ENCODE measurements at regions not wholly inside any gene's neighbourhood (a gene's known extent, or its start where the extent isn't known, plus 50 kb on each side); places are given as distances from the start of the nearest gene placed in this dataset.
A peak's percentile ranks its signal among the peaks of the same experiment; 100 is the strongest.

- DNase-seq = peak in 1 of 3 donors; percentile 1
Observed at GRCh38 chr18:54717673-54718407, 110.4 kb upstream of the RAB27B start.

GRCh38 chr18:54718408-54718773 lies 109.9 kb upstream of the RAB27B start:
- DNase-seq = no peak

GRCh38 chr18:54720620-54721019 lies 107.7 kb upstream of the RAB27B start:
- no peak for DNase-seq

- DNase-seq = no peak
Observed at GRCh38 chr18:54726143-54726542, 102.1 kb upstream of the RAB27B start.

- peak; percentile 2 to 22 (median 19) for DNase-seq
Observed at GRCh38 chr18:54734059-54734458, 94.2 kb upstream of the RAB27B start.

GRCh38 chr18:54736981-54737380 lies 91.3 kb upstream of the RAB27B start:
- DNase-seq = no peak

GRCh38 chr18:54737986-54738385 lies 90.3 kb upstream of the RAB27B start:
- DNase-seq = no peak

GRCh38 chr18:54739476-54739875 lies 88.8 kb upstream of the RAB27B start:
- DNase-seq = no peak

GRCh38 chr18:54740136-54740846 lies 88.0 kb upstream of the RAB27B start:
- DNase-seq = no peak

GRCh38 chr18:54742120-54742519 lies 86.2 kb upstream of the RAB27B start:
- DNase-seq = no peak

- peak in 2 of 3 donors; percentile 9 to 24 for DNase-seq
Observed at GRCh38 chr18:54742659-54743604, 85.3 kb upstream of the RAB27B start.

GRCh38 chr18:54743605-54743995 lies 84.7 kb upstream of the RAB27B start:
- no peak for DNase-seq

- no peak for DNase-seq
Observed at GRCh38 chr18:54749291-54749690, 79.0 kb upstream of the RAB27B start.

GRCh38 chr18:54750350-54750749 lies 77.9 kb upstream of the RAB27B start:
- no peak for DNase-seq

- DNase-seq = no peak
Observed at GRCh38 chr18:54752185-54752584, 76.1 kb upstream of the RAB27B start.

GRCh38 chr18:54755456-54755855 lies 72.8 kb upstream of the RAB27B start:
- DNase-seq = no peak

- DNase-seq = no peak
Observed at GRCh38 chr18:54762386-54762785, 65.9 kb upstream of the RAB27B start.

- DNase-seq = no peak
Observed at GRCh38 chr18:54764786-54765185, 63.5 kb upstream of the RAB27B start.

- no peak for DNase-seq
Observed at GRCh38 chr18:54765636-54766375, 62.5 kb upstream of the RAB27B start.

GRCh38 chr18:54766634-54767033 lies 61.6 kb upstream of the RAB27B start:
- DNase-seq = no peak

- no peak for DNase-seq
Observed at GRCh38 chr18:54767098-54767497, 61.2 kb upstream of the RAB27B start.
